Lower lobe of right lung (tissue), 2 donors: ENCODE measurements at regions not wholly inside any gene's neighbourhood (a gene's known extent, or its start where the extent isn't known, plus 50 kb on each side); places are given as distances from the start of the nearest gene placed in this dataset.
"Not testable (repeated sequence)": the region's sequence is repeated elsewhere in the genome, so short reads cannot be mapped to it uniquely, and the experiment has no call there.

ENCODE experiments used
- ATAC-seq, 2 donors: fragments of 200-7000 bp; cut with Tn5 transposase; one replicate each; pipeline ENCODE4 v1.9.1; 2020 to 2022; ENCODE audit warnings: mild to moderate bottlenecking in 2 of 2, moderate library complexity in 2 of 2
- DNase-seq: peaks from one replicate; pipeline ENCODE4 v3.0.0-alpha.2; 2020
- H3K27ac ChIP-seq: fragments of 200-600 bp; one replicate; pipeline ENCODE4 v1.8.0; 2022
- H3K27me3 ChIP-seq: fragments of 200-600 bp; one replicate; pipeline ENCODE4 v1.8.0; 2022; ENCODE audit warnings: low read depth
- H3K36me3 ChIP-seq: fragments of 200-600 bp; one replicate; pipeline ENCODE4 v1.8.0; 2022; ENCODE audit warnings: mild to moderate bottlenecking
- H3K4me1 ChIP-seq: fragments of 200-600 bp; one replicate; pipeline ENCODE4 v1.8.0; 2022
- H3K4me3 ChIP-seq: fragments of 200-600 bp; one replicate; pipeline ENCODE4 v1.8.0; 2022; ENCODE audit warnings: mild to moderate bottlenecking
- H3K9me3 ChIP-seq: fragments of 200-600 bp; one replicate; pipeline ENCODE4 v1.8.0; 2022
- CTCF ChIP-seq: fragments of 200-600 bp; IDR thresholded peaks from one replicate; pipeline ENCODE4 v1.8.0; 2022; ENCODE audit warnings: antibody characterized with exemption, mild to moderate bottlenecking
- intact Hi-C: fragments of 100-400 bp; cut with DNase I; formaldehyde crosslinking; loops from one replicate; pipeline ENCODE4 v1.11.0; 2022
- donor health status: DM: no; HTN: yes; CAD: no; lungs with severe emphysema.

GRCh38 chr13:55120631-55121030 is 2020.1 kb upstream of the PRR20A start:
- intact Hi-C loops: no loop called here
- Histone ChIP-seq H3K27me3 (no peaks in the 10 kb centered on the region), H3K4me3 (no peak overlapping the region), H3K27ac (no peak overlapping the region), H3K36me3 (no peaks in the 10 kb centered on the region), H3K9me3 (no peaks in the 10 kb centered on the region), H3K4me1 (no peaks in the 10 kb centered on the region)
- no peak for TF ChIP-seq CTCF
- DNase-seq: no peak
- no peak for ATAC-seq

GRCh38 chr13:55155046-55155445 is 1985.7 kb upstream of the PRR20A start:
- intact Hi-C loops: no loop called here
- H3K27me3 ChIP-seq: no peaks in the 10 kb centered on the region
- TF ChIP-seq CTCF: no peak
- ATAC-seq (no peak), DNase-seq (no peak)
- no peaks in the 10 kb centered on the region for H3K9me3 ChIP-seq
- H3K27ac ChIP-seq: no peak overlapping the region
- no peak overlapping the region for H3K4me3 ChIP-seq
- H3K4me1 ChIP-seq: no peaks in the 10 kb centered on the region
- H3K36me3 ChIP-seq: no peaks in the 10 kb centered on the region

GRCh38 chr13:55159765-55160164 is 1981.0 kb upstream of the PRR20A start:
- Histone ChIP-seq H3K36me3 (no peaks in the 10 kb centered on the region), H3K4me3 (no peak overlapping the region), H3K4me1 (no peaks in the 10 kb centered on the region), H3K27me3 (no peaks in the 10 kb centered on the region), H3K27ac (no peak overlapping the region), H3K9me3 (no peaks in the 10 kb centered on the region)
- ATAC-seq (no peak), DNase-seq (no peak)
- no peak for TF ChIP-seq CTCF
- intact Hi-C loops: no loop called here

- Histone ChIP-seq H3K9me3 (no peaks in the 10 kb centered on the region), H3K4me3 (no peak overlapping the region), H3K27me3 (no peaks in the 10 kb centered on the region), H3K36me3 (no peaks in the 10 kb centered on the region), H3K27ac (no peak overlapping the region), H3K4me1 (no peaks in the 10 kb centered on the region)
- intact Hi-C loops: no loop called here
- ATAC-seq: no peak
- DNase-seq: no peak
- TF ChIP-seq CTCF: no peak
These were observed 1979.9 kb upstream of the PRR20A start for GRCh38 chr13:55160867-55161266.

GRCh38 chr13:55178582-55178981 is 1962.1 kb upstream of the PRR20A start:
- H3K9me3 ChIP-seq, H3K27me3 ChIP-seq, ATAC-seq, DNase-seq, H3K27ac ChIP-seq, H3K36me3 ChIP-seq, H3K4me1 ChIP-seq, H3K4me3 ChIP-seq, intact Hi-C loops: not testable (repeated sequence)

GRCh38 chr13:55190996-55191395 is 1949.7 kb upstream of the PRR20A start:
- ATAC-seq (no peak), DNase-seq (no peak)
- no peak overlapping the region for H3K4me3 ChIP-seq
- H3K27me3 ChIP-seq: no peaks in the 10 kb centered on the region
- no peaks in the 10 kb centered on the region for H3K4me1 ChIP-seq
- H3K27ac ChIP-seq: no peak overlapping the region
- peaks cover 6% of the 10 kb centered on the region for H3K9me3 ChIP-seq
- no peaks in the 10 kb centered on the region for H3K36me3 ChIP-seq
- intact Hi-C loops: no loop called here
- no peak for TF ChIP-seq CTCF
